ENCODE measurements at regions not wholly inside any gene's neighbourhood (a gene's known extent, or its start where the extent isn't known, plus 50 kb on each side); places are given as distances from the start of the nearest gene placed in this dataset.
A peak's percentile ranks its signal among the peaks of the same experiment; 100 is the strongest.

DNA sequence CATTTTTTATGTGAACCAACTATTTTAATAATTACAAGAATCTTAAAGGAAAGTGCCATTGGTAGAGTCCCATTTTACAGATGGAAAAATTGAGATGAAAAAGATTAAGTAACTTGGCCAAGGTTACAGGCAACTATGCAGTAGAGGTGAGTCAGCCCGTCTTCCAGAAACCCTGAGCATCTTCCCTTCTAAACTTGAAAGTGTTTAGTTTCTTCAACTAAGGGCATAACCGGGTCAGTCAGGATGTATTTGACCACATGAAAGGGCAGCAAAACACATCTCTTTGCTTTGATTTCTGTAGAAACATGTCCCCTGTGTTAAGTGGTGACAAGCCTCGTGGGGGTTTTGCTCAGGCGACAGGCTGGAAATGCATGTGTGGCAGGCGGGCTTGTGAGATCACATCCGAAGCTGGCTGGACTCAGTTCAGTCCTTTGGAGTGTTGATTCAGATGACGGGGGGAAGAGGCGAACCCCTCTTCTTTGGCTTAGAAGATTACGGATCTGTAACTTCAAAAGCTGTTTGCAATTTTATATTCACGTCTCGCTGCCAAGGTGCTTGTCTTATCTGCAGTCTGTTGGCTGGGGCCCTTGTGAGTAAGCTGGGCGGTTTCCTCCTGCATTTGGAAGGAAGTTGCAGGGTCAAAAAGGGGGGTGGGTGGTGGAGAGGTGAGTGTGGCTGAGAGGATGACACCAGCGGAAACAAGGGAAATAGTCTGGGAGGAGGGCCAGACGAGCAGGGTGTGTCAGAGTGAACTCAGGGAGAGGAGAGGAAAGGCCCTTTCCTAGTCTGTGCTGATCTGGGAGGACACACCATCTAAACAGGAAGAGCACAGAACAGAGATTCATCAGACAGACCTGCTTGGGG lies 78.9 kb upstream of the RPS23 start (continued):
- TF ChIP-seq, protein P1, sequence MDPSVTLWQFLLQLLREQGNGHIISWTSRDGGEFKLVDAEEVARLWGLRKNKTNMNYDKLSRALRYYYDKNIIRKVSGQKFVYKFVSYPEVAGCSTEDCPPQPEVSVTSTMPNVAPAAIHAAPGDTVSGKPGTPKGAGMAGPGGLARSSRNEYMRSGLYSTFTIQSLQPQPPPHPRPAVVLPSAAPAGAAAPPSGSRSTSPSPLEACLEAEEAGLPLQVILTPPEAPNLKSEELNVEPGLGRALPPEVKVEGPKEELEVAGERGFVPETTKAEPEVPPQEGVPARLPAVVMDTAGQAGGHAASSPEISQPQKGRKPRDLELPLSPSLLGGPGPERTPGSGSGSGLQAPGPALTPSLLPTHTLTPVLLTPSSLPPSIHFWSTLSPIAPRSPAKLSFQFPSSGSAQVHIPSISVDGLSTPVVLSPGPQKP (IDR thresholded peaks at IDR 0.05; ENCODE audit: low read depth, low read length): no peak
- TF ChIP-seq MAFK (IDR thresholded peaks at IDR 0.05; ENCODE audit: partially characterized antibody): no peak
- TF ChIP-seq HEYL (CRISPR knock-in tag; IDR thresholded peaks at IDR 0.05): no peak
- TF ChIP-seq, protein P2, sequence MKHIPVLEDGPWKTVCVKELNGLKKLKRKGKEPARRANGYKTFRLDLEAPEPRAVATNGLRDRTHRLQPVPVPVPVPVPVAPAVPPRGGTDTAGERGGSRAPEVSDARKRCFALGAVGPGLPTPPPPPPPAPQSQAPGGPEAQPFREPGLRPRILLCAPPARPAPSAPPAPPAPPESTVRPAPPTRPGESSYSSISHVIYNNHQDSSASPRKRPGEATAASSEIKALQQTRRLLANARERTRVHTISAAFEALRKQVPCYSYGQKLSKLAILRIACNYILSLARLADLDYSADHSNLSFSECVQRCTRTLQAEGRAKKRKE (CRISPR knock-in tag; IDR thresholded peaks at IDR 0.05; ENCODE audit: low read depth): no peak
- TF ChIP-seq ZC3H11A (IDR thresholded peaks at IDR 0.05): no peak
- TF ChIP-seq POLR2A (IDR thresholded peaks at IDR 0.05; ENCODE audit: low read length): no peak
- no peak for TF ChIP-seq HOXB5 (CRISPR knock-in tag; IDR thresholded peaks at IDR 0.05)
- TF ChIP-seq CBX8 (IDR thresholded peaks at IDR 0.05): no peak
- TF ChIP-seq JUN (IDR thresholded peaks at IDR 0.05): peak in 1 of 2 experiments; percentile 80; a peak in 4 of 5 replicates
- no peak for TF ChIP-seq CHD2 (IDR thresholded peaks at IDR 0.05; ENCODE audit: low read length, partially characterized antibody)
- TF ChIP-seq EP300 (IDR thresholded peaks at IDR 0.05): peak; percentile 74 to 81; a peak in 4 of 5 replicates
- TF ChIP-seq JUNB (IDR thresholded peaks at IDR 0.05): peak; percentile 72
- TF ChIP-seq RNF2 (IDR thresholded peaks at IDR 0.05; ENCODE audit: borderline replicate concordance, low read depth): no peak
- TF ChIP-seq HDAC2 (IDR thresholded peaks at IDR 0.05): no peak
- TF ChIP-seq CBX2 (IDR thresholded peaks at IDR 0.05; ENCODE audit: borderline replicate concordance, low read depth): no peak
- no peak for TF ChIP-seq HOXB13 (CRISPR knock-in tag; IDR thresholded peaks at IDR 0.05; ENCODE audit: low read depth)
- TF ChIP-seq, protein P3, sequence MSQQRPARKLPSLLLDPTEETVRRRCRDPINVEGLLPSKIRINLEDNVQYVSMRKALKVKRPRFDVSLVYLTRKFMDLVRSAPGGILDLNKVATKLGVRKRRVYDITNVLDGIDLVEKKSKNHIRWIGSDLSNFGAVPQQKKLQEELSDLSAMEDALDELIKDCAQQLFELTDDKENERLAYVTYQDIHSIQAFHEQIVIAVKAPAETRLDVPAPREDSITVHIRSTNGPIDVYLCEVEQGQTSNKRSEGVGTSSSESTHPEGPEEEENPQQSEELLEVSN (IDR thresholded peaks at IDR 0.05; ENCODE audit: borderline replicate concordance, low read depth): peak; percentile 34; the same call in 1 of the 2 replicates
- TF ChIP-seq, protein P4, sequence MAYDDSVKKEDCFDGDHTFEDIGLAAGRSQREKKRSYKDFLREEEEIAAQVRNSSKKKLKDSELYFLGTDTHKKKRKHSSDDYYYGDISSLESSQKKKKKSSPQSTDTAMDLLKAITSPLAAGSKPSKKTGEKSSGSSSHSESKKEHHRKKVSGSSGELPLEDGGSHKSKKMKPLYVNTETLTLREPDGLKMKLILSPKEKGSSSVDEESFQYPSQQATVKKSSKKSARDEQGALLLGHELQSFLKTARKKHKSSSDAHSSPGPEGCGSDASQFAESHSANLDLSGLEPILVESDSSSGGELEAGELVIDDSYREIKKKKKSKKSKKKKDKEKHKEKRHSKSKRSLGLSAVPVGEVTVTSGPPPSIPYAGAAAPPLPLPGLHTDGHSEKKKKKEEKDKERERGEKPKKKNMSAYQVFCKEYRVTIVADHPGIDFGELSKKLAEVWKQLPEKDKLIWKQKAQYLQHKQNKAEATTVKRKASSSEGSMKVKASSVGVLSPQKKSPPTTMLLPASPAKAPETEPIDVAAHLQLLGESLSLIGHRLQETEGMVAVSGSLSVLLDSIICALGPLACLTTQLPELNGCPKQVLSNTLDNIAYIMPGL (CRISPR knock-in tag; IDR thresholded peaks at IDR 0.05; ENCODE audit: borderline replicate concordance): no peak
- TF ChIP-seq RAD21 (conservative IDR thresholded peaks at IDR 0.05 in 1 of 2, IDR thresholded peaks at IDR 0.05 in 1 of 2): peak in 1 of 2 experiments; percentile 34; a peak in 1 of 5 replicates
- no peak; the same call in 1 of the 2 replicates for TF ChIP-seq KDM1A (IDR thresholded peaks at IDR 0.05; ENCODE audit: low read depth)
- TF ChIP-seq FOSL2 (IDR thresholded peaks at IDR 0.05): peak; percentile 33
- no peak for TF ChIP-seq FOSL2 (CRISPR knock-in tag; IDR thresholded peaks at IDR 0.05)
- no peak for TF ChIP-seq NR3C1 (IDR thresholded peaks at IDR 0.05)
- 0 out of 4 replicates have a peak, but pooled peaks of 1 of the 2 experiments have one; percentile 18 for TF ChIP-seq CEBPB (IDR thresholded peaks at IDR 0.05)
- TF ChIP-seq NPAS2 (CRISPR knock-in tag; IDR thresholded peaks at IDR 0.05; ENCODE audit: borderline replicate concordance): no peak
- TF ChIP-seq RARB (CRISPR knock-in tag; IDR thresholded peaks at IDR 0.05): no peak
